Fibroblast of mammary gland (primary cell): ENCODE measurements at regions not wholly inside any gene's neighbourhood (a gene's known extent, or its start where the extent isn't known, plus 50 kb on each side); places are given as distances from the start of the nearest gene placed in this dataset.

Source experiments
- DNase-seq: peaks from one replicate; pipeline ENCODE4 v3.0.0-alpha.2; 2010; ENCODE audit warnings: low read depth
- H3K4me3 ChIP-seq: 2 replicates; pipeline ENCODE4 v1.5.1; 2011; ENCODE audit warnings: low read depth, mild to moderate bottlenecking, low read length, moderate library complexity; ENCODE audit not compliant: control insufficient read depth
- TF ChIP-seq, protein P1 (sequence below): conservative IDR thresholded peaks from 2 replicates; pipeline ENCODE4 v1.5.1; 2011; ENCODE audit warnings: low read depth, low read length, inconsistent platforms; ENCODE audit not compliant: control insufficient read depth, insufficient read depth

DNA sequence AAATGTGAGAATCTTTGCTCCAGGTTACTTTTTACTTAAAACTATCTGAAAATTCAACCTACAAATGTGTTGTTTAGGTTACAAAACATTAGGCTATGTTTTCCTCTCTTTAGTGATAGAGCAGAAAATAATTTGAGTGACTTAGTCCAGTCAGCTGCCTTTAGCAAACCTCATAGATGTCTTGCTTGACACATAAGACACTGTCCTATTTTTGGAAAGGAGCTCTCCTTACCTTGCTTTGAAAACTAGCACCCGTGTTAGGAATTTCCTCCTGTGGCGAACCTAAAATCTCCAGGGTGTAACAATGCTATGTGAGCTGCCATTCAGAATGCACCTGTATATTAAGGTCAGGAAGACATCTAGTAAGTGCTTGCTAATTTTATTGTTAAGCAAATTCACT lies 221.2 kb upstream of the CD180 start:
- no peak overlapping the region for H3K4me3 ChIP-seq
- DNase-seq, result no peak
- TF ChIP-seq, protein P1, sequence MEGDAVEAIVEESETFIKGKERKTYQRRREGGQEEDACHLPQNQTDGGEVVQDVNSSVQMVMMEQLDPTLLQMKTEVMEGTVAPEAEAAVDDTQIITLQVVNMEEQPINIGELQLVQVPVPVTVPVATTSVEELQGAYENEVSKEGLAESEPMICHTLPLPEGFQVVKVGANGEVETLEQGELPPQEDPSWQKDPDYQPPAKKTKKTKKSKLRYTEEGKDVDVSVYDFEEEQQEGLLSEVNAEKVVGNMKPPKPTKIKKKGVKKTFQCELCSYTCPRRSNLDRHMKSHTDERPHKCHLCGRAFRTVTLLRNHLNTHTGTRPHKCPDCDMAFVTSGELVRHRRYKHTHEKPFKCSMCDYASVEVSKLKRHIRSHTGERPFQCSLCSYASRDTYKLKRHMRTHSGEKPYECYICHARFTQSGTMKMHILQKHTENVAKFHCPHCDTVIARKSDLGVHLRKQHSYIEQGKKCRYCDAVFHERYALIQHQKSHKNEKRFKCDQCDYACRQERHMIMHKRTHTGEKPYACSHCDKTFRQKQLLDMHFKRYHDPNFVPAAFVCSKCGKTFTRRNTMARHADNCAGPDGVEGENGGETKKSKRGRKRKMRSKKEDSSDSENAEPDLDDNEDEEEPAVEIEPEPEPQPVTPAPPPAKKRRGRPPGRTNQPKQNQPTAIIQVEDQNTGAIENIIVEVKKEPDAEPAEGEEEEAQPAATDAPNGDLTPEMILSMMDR, result no peak

DNA sequence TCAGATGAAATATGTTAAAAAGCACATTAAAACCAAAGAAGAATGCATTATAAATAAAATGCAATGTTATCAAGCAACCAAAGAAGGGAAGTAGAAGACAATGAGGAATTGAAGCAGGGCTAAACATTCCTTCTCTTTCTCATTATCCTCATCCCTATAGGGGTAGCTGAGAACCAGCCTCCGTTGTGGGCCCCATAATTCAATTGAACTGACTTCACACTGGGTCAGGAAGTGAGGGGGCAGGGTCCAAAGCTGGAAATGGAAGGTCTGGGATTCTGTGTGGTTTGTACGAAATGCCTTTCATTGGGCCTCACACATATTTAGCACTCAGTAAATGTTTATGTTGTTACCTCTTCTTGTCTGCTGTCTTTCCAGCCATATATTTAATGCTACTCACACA lies 220.4 kb upstream of the CD180 start:
- TF ChIP-seq, protein P1, result no peak
- H3K4me3 ChIP-seq, result no peak overlapping the region
- DNase-seq, result no peak

DNA sequence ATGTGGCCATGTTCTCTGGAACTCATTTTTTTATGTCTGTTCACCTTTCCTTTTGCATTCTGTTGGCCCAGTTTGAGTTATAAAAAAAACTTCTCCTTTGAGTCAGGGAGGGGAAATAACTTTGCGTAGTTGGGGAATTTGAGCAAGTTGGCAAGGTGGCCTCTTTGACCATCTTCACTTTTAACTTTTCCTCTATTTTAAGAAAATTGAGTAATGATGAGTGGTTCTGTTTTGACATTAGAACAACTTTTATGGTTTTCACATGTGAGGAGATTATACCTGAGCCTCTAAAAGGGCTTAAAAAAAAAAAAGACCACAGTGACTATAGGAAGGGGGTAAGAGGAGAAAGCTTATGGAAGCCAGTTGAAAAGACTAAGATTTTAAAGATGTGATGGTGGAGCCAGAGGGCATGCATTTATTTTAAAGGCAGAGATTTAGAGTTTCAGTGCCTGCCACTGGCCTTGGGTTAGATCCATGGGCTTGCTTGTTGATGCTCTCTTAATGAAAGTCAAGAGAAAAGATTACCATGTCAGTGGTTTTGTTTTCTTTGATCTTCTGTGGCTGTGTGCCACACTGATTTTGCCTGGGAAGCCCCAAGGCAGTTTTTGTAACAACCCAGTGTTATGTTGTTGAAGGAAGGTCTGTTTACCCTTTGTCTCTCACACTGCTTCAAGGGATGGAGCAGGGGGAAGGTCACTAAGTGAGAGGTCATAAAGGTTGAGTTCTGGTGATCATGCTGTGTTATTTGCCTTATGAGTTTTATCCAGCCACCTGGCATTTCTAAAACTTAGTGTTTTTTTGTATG lies 219.7 kb upstream of the CD180 start:
- no peak overlapping the region for H3K4me3 ChIP-seq
- TF ChIP-seq, protein P1, result no peak
- DNase-seq, result no peak

DNA sequence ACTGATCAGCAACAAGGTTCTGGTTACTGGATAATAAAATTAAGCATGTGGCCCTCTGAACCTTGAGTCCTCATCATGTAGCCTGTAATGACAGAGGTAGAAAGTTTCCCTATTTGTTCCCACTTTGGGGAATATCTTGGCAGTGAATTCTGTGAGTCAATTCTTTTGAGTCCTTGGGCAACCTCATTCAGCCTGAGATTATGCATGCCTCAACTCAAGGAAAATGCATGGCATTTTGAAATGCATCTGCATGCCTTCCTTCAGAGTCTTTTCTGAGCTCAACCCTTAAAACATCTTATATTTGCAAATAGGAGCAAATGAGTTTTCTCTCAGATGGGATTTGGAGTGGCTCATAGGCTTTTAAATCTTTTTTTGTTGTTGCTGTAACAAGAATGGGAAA lies 218.1 kb upstream of the CD180 start:
- peak; percentile 59 for DNase-seq
- TF ChIP-seq, protein P1, result no peak
- no peak overlapping the region for H3K4me3 ChIP-seq

DNA sequence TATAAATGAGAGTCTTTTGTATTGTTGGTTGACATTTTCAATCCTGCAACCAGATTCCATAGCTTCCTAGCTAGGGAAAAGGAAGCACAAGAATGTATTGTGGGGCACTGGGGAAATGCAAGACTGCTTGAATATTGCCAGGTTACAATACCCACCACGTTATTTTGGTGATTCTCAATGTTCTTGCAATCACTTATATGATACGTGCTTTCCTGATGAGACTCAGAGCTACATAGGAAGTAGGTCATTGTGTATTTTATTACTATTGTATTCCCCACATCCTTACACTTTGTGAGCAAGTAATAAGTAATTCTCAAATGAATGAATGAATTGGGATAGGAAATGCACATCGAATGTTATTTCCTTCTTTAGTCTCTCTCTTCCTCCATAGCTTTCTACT lies 217.1 kb upstream of the CD180 start:
- TF ChIP-seq, protein P1, result no peak
- no peak for DNase-seq
- no peak overlapping the region for H3K4me3 ChIP-seq

DNA sequence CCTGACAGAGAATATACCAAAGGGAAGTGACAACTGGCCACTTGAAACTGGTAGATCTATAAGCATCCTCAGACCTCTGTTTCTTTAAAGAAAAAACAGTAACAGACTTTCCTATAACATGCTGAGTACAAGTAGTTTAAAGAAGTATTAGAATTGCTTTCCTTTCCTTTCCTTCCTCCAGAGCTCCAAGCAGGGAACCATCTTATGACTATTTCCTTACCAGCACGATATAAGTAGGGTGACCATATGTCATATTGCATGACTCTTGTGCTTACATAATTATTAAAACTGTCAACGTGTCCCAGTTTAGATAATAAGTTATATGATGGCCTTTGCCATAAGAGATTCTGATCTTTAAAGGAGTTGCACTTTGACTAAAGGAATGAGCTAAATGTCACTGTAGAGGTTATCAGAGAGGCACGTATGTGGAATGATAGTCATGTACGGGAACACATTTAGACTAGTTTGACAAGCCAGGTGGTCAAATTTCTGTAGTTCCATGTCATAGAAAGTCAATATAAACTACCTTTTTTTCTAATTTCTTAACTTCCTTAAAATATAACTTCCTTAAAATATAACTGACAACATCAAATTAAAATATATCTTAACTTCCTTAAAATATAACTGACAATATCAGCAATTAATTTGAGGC lies 212.7 kb upstream of the CD180 start:
- DNase-seq, result no peak
- no peak overlapping the region for H3K4me3 ChIP-seq
- TF ChIP-seq, protein P1, result no peak
